ENCODE measurements at regions not wholly inside any gene's neighbourhood (a gene's known extent, or its start where the extent isn't known, plus 50 kb on each side); places are given as distances from the start of the nearest gene placed in this dataset.

DNA sequence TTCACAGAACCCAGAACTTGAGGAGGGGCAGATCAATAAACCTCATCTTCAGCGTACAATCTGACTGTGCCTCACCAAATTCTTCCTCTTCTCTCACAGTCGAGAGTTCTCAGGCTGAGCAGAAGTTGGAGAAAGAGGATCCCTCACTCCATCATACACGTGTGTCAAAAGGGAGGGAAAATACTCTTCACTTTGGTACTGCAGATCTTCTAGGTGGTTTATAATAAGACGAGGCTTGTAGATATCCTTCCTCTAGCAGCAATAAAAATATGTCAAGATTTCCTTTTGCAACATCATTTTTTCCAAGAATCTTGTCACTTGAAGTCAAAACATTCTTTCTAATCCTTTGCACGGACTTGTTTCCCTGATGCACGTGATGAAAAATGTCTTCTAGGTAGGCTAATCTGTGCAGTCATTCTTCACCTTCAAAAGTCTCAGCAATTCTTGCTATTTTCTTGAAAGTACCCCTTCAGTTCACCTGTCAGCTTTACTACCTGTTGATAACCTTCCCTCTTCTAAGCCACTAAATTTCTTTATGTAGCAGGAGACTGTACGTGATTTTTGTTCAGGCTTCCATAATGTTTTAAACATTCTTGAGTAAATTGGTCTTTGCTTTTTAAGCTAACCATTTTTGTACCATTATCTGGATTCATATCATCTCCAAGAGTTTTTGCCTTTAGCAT is 214.1 kb downstream of the NUAK1 start:
- no peak for DNase-seq (ENCODE audit: low read depth, low spot score)
- Histone ChIP-seq H2AFZ (ENCODE audit: low read depth, low read length, poor library complexity, severe bottlenecking) (no peak overlapping the region), H3K4me3 (replicated peaks in 1 of 2; ENCODE audit: low read depth in 1 of 2, low read length in 2 of 2) (no peak overlapping the region), H3K79me2 (ENCODE audit: insufficient read depth, low read length) (no peaks in the 10 kb centered on the region), H3K36me3 (ENCODE audit: control insufficient read depth in 1 of 2, insufficient read depth in 2 of 2, low read length in 2 of 2) (no peaks in the 10 kb centered on the region), H3K27me3 (ENCODE audit: insufficient read depth, low read length) (no peaks in the 10 kb centered on the region), H3K4me2 (ENCODE audit: low read length) (no peak overlapping the region), H4K20me1 (ENCODE audit: insufficient read depth) (no peaks in the 10 kb centered on the region), H3K9me3 (ENCODE audit: control insufficient read depth in 1 of 2, insufficient read depth in 1 of 2, low read depth in 1 of 2, low read length in 2 of 2) (no peaks in the 10 kb centered on the region), H3K9ac (ENCODE audit: low read length) (no peak overlapping the region), H3K27ac (ENCODE audit: low read depth, low read length) (no peak overlapping the region), H3K9me2 (ENCODE audit: insufficient read depth) (no peaks in the 10 kb centered on the region), H3K4me1 (ENCODE audit: control insufficient read depth in 1 of 2, insufficient read depth in 2 of 2, low read length in 2 of 2) (no peaks in the 10 kb centered on the region; a peak in 1 of 4 replicates)
- BruUV-seq (replicated peaks) = no TSS peak
- RAD21 ChIA-PET (ENCODE audit: low non-redundant PET in 1 of 2, low total read pairs in 2 of 2, uncharacterized antibody in 2 of 2, unreplicated experiment in 2 of 2) = no interaction called here
- ATAC-seq = no peak
- TF ChIP-seq CEBPB (IDR thresholded peaks at IDR 0.05; ENCODE audit: low read depth) (no peak), EGR1 (IDR thresholded peaks at IDR 0.05; ENCODE audit: low read depth) (no peak), ZFX (IDR thresholded peaks at IDR 0.05) (no peak), CBX3 (IDR thresholded peaks at IDR 0.05; ENCODE audit: low read depth) (no peak), ELF1 (IDR thresholded peaks at IDR 0.05; ENCODE audit: borderline replicate concordance, low read depth) (no peak), YY1 (IDR thresholded peaks at IDR 0.05; ENCODE audit: extremely low read depth, insufficient replicate concordance, low read depth, low read length) (no peak), EZH2 (IDR thresholded peaks at IDR 0.05) (no peak), TCF7L2 (IDR thresholded peaks at IDR 0.05; ENCODE audit: borderline replicate concordance, extremely low read depth, insufficient read depth, insufficient read length) (no peak), SP1 (IDR thresholded peaks at IDR 0.05; ENCODE audit: low read depth) (no peak)
- TF ChIP-seq, protein P1, sequence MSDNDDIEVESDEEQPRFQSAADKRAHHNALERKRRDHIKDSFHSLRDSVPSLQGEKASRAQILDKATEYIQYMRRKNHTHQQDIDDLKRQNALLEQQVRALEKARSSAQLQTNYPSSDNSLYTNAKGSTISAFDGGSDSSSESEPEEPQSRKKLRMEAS (IDR thresholded peaks at IDR 0.05) = no peak
- TF ChIP-seq, protein P2, sequence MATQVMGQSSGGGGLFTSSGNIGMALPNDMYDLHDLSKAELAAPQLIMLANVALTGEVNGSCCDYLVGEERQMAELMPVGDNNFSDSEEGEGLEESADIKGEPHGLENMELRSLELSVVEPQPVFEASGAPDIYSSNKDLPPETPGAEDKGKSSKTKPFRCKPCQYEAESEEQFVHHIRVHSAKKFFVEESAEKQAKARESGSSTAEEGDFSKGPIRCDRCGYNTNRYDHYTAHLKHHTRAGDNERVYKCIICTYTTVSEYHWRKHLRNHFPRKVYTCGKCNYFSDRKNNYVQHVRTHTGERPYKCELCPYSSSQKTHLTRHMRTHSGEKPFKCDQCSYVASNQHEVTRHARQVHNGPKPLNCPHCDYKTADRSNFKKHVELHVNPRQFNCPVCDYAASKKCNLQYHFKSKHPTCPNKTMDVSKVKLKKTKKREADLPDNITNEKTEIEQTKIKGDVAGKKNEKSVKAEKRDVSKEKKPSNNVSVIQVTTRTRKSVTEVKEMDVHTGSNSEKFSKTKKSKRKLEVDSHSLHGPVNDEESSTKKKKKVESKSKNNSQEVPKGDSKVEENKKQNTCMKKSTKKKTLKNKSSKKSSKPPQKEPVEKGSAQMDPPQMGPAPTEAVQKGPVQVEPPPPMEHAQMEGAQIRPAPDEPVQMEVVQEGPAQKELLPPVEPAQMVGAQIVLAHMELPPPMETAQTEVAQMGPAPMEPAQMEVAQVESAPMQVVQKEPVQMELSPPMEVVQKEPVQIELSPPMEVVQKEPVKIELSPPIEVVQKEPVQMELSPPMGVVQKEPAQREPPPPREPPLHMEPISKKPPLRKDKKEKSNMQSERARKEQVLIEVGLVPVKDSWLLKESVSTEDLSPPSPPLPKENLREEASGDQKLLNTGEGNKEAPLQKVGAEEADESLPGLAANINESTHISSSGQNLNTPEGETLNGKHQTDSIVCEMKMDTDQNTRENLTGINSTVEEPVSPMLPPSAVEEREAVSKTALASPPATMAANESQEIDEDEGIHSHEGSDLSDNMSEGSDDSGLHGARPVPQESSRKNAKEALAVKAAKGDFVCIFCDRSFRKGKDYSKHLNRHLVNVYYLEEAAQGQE (IDR thresholded peaks at IDR 0.05; ENCODE audit: low read depth) = no peak
- TF ChIP-seq, protein P3, sequence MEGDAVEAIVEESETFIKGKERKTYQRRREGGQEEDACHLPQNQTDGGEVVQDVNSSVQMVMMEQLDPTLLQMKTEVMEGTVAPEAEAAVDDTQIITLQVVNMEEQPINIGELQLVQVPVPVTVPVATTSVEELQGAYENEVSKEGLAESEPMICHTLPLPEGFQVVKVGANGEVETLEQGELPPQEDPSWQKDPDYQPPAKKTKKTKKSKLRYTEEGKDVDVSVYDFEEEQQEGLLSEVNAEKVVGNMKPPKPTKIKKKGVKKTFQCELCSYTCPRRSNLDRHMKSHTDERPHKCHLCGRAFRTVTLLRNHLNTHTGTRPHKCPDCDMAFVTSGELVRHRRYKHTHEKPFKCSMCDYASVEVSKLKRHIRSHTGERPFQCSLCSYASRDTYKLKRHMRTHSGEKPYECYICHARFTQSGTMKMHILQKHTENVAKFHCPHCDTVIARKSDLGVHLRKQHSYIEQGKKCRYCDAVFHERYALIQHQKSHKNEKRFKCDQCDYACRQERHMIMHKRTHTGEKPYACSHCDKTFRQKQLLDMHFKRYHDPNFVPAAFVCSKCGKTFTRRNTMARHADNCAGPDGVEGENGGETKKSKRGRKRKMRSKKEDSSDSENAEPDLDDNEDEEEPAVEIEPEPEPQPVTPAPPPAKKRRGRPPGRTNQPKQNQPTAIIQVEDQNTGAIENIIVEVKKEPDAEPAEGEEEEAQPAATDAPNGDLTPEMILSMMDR (IDR thresholded peaks at IDR 0.05 in 2 of 3, conservative IDR thresholded peaks at IDR 0.05 in 1 of 3; ENCODE audit: borderline replicate concordance in 1 of 3, insufficient read depth in 1 of 3, low read depth in 2 of 3, low read length in 2 of 3) = no peak
- POLR2A ChIA-PET = no interaction called here
- intact Hi-C loops (cut with micrococcal nuclease) = no loop called here
- CTCF ChIA-PET = no interaction called here
